Muscle of leg (tissue), 3 donors: ENCODE measurements at regions not wholly inside any gene's neighbourhood (a gene's known extent, or its start where the extent isn't known, plus 50 kb on each side); places are given as distances from the start of the nearest gene placed in this dataset.
A peak's percentile ranks its signal among the peaks of the same experiment; 100 is the strongest.

Experiments
- DNase-seq: peaks from one replicate; pipeline ENCODE4 v3.0.0; 2013
- H3K27ac ChIP-seq: one replicate; pipeline ENCODE4 v1.5.1; 2013; ENCODE audit warnings: mild to moderate bottlenecking, low read length, control low read depth
- H3K27me3 ChIP-seq: one replicate; pipeline ENCODE4 v1.6.1; 2013; ENCODE audit warnings: low read length; ENCODE audit not compliant: control insufficient read depth, insufficient read depth
- H3K36me3 ChIP-seq: one replicate; pipeline ENCODE4 v1.6.1; 2013; ENCODE audit warnings: low read length; ENCODE audit not compliant: control insufficient read depth, insufficient read depth
- H3K4me1 ChIP-seq: one replicate; pipeline ENCODE4 v1.6.1; 2013; ENCODE audit warnings: low read length; ENCODE audit not compliant: control insufficient read depth, insufficient read depth
- H3K4me3 ChIP-seq: one replicate; pipeline ENCODE4 v1.5.1; 2013; ENCODE audit warnings: low read length, control low read depth
- H3K9me3 ChIP-seq: replicated peaks from 2 replicates; pipeline ENCODE4 v1.6.1; 2013; ENCODE audit warnings: low read depth, low read length; ENCODE audit not compliant: control insufficient read depth
- WGBS: methylation state at CpG from one replicate; pipeline ENCODE4 v1.1.5; 2013; ENCODE audit warnings: missing lambda C conversion rate; ENCODE audit not compliant: insufficient coverage; 5-methylcytosine and 5-hydroxymethylcytosine counted together

GRCh38 chr10:23522345-23522744 lies 83.5 kb downstream of the OTUD1 start:
- Histone ChIP-seq H3K27ac (no peak overlapping the region), H3K9me3 (no peaks in the 10 kb centered on the region)
- no CpG with 5 or more reads among the region's 4 CpGs for WGBS

GRCh38 chr10:23523251-23523650 lies 84.4 kb downstream of the OTUD1 start:
- Histone ChIP-seq H3K27me3 (no peaks in the 10 kb centered on the region), H3K4me1 (no peaks in the 10 kb centered on the region), H3K4me3 (no peak overlapping the region), H3K27ac (no peak overlapping the region), H3K9me3 (no peaks in the 10 kb centered on the region), H3K36me3 (no peaks in the 10 kb centered on the region)
- 40% methylated on average over 1 of the region's 4 CpGs for WGBS
- DNase-seq, result no peak

More at GRCh38 chr10:23522345-23522744, 83.5 kb downstream of the OTUD1 start:
- DNase-seq, result no peak
- no peaks in the 10 kb centered on the region for H3K4me1 ChIP-seq
- H3K27me3 ChIP-seq, result no peaks in the 10 kb centered on the region
- no peaks in the 10 kb centered on the region for H3K36me3 ChIP-seq
- H3K4me3 ChIP-seq, result no peak overlapping the region

- DNase-seq, result peak; percentile 20
- no CpG with 5 or more reads among the region's 2 CpGs for WGBS
Observed at GRCh38 chr10:23525406-23525805, 86.5 kb downstream of the OTUD1 start.

GRCh38 chr10:23528419-23528818 lies 89.5 kb downstream of the OTUD1 start:
- no peaks in the 10 kb centered on the region for H3K4me1 ChIP-seq
- no CpG with 5 or more reads among the region's 2 CpGs for WGBS
- H3K36me3 ChIP-seq, result no peaks in the 10 kb centered on the region
- no peaks in the 10 kb centered on the region for H3K27me3 ChIP-seq
- DNase-seq, result no peak
- no peak overlapping the region for H3K27ac ChIP-seq
- no peak overlapping the region for H3K4me3 ChIP-seq
- H3K9me3 ChIP-seq, result no peaks in the 10 kb centered on the region

More at GRCh38 chr10:23525406-23525805, 86.5 kb downstream of the OTUD1 start:
- Histone ChIP-seq H3K9me3 (no peaks in the 10 kb centered on the region), H3K36me3 (no peaks in the 10 kb centered on the region), H3K27ac (no peak overlapping the region), H3K4me1 (no peaks in the 10 kb centered on the region), H3K4me3 (no peak overlapping the region), H3K27me3 (no peaks in the 10 kb centered on the region)

- H3K9me3 ChIP-seq, result no peaks in the 10 kb centered on the region
- H3K4me1 ChIP-seq, result no peaks in the 10 kb centered on the region
- no peak overlapping the region for H3K27ac ChIP-seq
- WGBS, result no CpG with 5 or more reads among the region's 5 CpGs
- no peak overlapping the region for H3K4me3 ChIP-seq
- H3K27me3 ChIP-seq, result no peaks in the 10 kb centered on the region
- DNase-seq, result no peak
- no peaks in the 10 kb centered on the region for H3K36me3 ChIP-seq
Observed at GRCh38 chr10:23529625-23530024, 90.8 kb downstream of the OTUD1 start.

GRCh38 chr10:23530079-23530478 lies 91.2 kb downstream of the OTUD1 start:
- no CpG with 5 or more reads among the region's 2 CpGs for WGBS
- Histone ChIP-seq H3K36me3 (no peaks in the 10 kb centered on the region), H3K9me3 (no peaks in the 10 kb centered on the region), H3K27ac (no peak overlapping the region), H3K4me1 (no peaks in the 10 kb centered on the region), H3K27me3 (no peaks in the 10 kb centered on the region), H3K4me3 (no peak overlapping the region)
- DNase-seq, result no peak

- WGBS, result no CpG with 5 or more reads among the region's 3 CpGs
- no peak for DNase-seq
Observed at GRCh38 chr10:23533212-23533611, 94.3 kb downstream of the OTUD1 start.

GRCh38 chr10:23534326-23534725 lies 95.5 kb downstream of the OTUD1 start:
- no peak overlapping the region for H3K27ac ChIP-seq
- H3K9me3 ChIP-seq, result no peaks in the 10 kb centered on the region
- peak; percentile 7 for DNase-seq
- WGBS, result 63% methylated on average over 2 of the region's 4 CpGs
- no peaks in the 10 kb centered on the region for H3K36me3 ChIP-seq
- H3K4me3 ChIP-seq, result no peak overlapping the region
- H3K4me1 ChIP-seq, result no peaks in the 10 kb centered on the region
- no peaks in the 10 kb centered on the region for H3K27me3 ChIP-seq

More at GRCh38 chr10:23533212-23533611, 94.3 kb downstream of the OTUD1 start:
- H3K27me3 ChIP-seq, result no peaks in the 10 kb centered on the region
- H3K27ac ChIP-seq, result no peak overlapping the region
- no peaks in the 10 kb centered on the region for H3K36me3 ChIP-seq
- H3K9me3 ChIP-seq, result no peaks in the 10 kb centered on the region
- H3K4me1 ChIP-seq, result no peaks in the 10 kb centered on the region
- H3K4me3 ChIP-seq, result no peak overlapping the region

- H3K27me3 ChIP-seq, result no peaks in the 10 kb centered on the region
- no peaks in the 10 kb centered on the region for H3K4me1 ChIP-seq
- no peak overlapping the region for H3K27ac ChIP-seq
- no peaks in the 10 kb centered on the region for H3K9me3 ChIP-seq
- no CpG with 5 or more reads among the region's 1 CpG for WGBS
- no peaks in the 10 kb centered on the region for H3K36me3 ChIP-seq
- no peak for DNase-seq
- no peak overlapping the region for H3K4me3 ChIP-seq
Observed at GRCh38 chr10:23534761-23535160, 95.9 kb downstream of the OTUD1 start.

GRCh38 chr10:23535381-23535780 lies 96.5 kb downstream of the OTUD1 start:
- no peak overlapping the region for H3K27ac ChIP-seq
- H3K4me3 ChIP-seq, result no peak overlapping the region
- no peaks in the 10 kb centered on the region for H3K9me3 ChIP-seq
- H3K27me3 ChIP-seq, result no peaks in the 10 kb centered on the region
- H3K36me3 ChIP-seq, result no peaks in the 10 kb centered on the region
- H3K4me1 ChIP-seq, result no peaks in the 10 kb centered on the region
- WGBS, result 100% methylated on average over 1 of the region's 1 CpG
- DNase-seq, result no peak

GRCh38 chr10:23538968-23539367 lies 100.1 kb downstream of the OTUD1 start:
- DNase-seq, result no peak
- no peaks in the 10 kb centered on the region for H3K36me3 ChIP-seq
- no CpG with 5 or more reads among the region's 3 CpGs for WGBS
- no peak overlapping the region for H3K27ac ChIP-seq
- peaks cover 2% of the 10 kb centered on the region for H3K4me1 ChIP-seq
- no peak overlapping the region for H3K4me3 ChIP-seq
- no peaks in the 10 kb centered on the region for H3K27me3 ChIP-seq
- no peaks in the 10 kb centered on the region for H3K9me3 ChIP-seq
